Activated effector memory CD4-positive, alpha-beta T cell treated with anti-CD3 and anti-CD28 coated beads, Interleukin-2, amount 50 U/mL, for 16 hours (primary cell): ENCODE measurements at regions not wholly inside any gene's neighbourhood (a gene's known extent, or its start where the extent isn't known, plus 50 kb on each side); places are given as distances from the start of the nearest gene placed in this dataset.

ENCODE experiments used
- DNase-seq: peaks from one replicate; pipeline ENCODE4 v3.0.0-alpha.2; 2020

GRCh38 chr2:121125350-121125749, 159.7 kb downstream of the TFCP2L1 start:
- DNase-seq = no peak

- DNase-seq = no peak
These were observed 156.0 kb downstream of the TFCP2L1 start for GRCh38 chr2:121128741-121129659.

GRCh38 chr2:121129692-121130091, 155.3 kb downstream of the TFCP2L1 start:
- DNase-seq = no peak

- no peak for DNase-seq
These were observed 154.6 kb downstream of the TFCP2L1 start for GRCh38 chr2:121130301-121130850.

GRCh38 chr2:121131375-121131774, 153.6 kb downstream of the TFCP2L1 start:
- no peak for DNase-seq

GRCh38 chr2:121132054-121132761, 152.8 kb downstream of the TFCP2L1 start:
- no peak for DNase-seq

GRCh38 chr2:121132762-121133107, 152.3 kb downstream of the TFCP2L1 start:
- DNase-seq = no peak

- no peak for DNase-seq
These were observed 151.3 kb downstream of the TFCP2L1 start for GRCh38 chr2:121133551-121134319.

GRCh38 chr2:121134728-121135127, 150.3 kb downstream of the TFCP2L1 start:
- DNase-seq = no peak

- DNase-seq = no peak
These were observed 149.7 kb downstream of the TFCP2L1 start for GRCh38 chr2:121135168-121135853.

GRCh38 chr2:121136323-121136722, 148.7 kb downstream of the TFCP2L1 start:
- DNase-seq = no peak

GRCh38 chr2:121137571-121137970, 147.4 kb downstream of the TFCP2L1 start:
- DNase-seq = no peak

- DNase-seq = no peak
These were observed 144.3 kb downstream of the TFCP2L1 start for GRCh38 chr2:121140734-121141133.

GRCh38 chr2:121142452-121142851, 142.6 kb downstream of the TFCP2L1 start:
- no peak for DNase-seq

- DNase-seq = no peak
These were observed 140.9 kb downstream of the TFCP2L1 start for GRCh38 chr2:121144111-121144510.

- no peak for DNase-seq
These were observed 138.4 kb downstream of the TFCP2L1 start for GRCh38 chr2:121146630-121147029.

GRCh38 chr2:121147766-121148165, 137.2 kb downstream of the TFCP2L1 start:
- DNase-seq = no peak

- no peak for DNase-seq
These were observed 136.5 kb downstream of the TFCP2L1 start for GRCh38 chr2:121148481-121148880.

GRCh38 chr2:121149384-121149783, 135.6 kb downstream of the TFCP2L1 start:
- no peak for DNase-seq

GRCh38 chr2:121150126-121150525, 134.9 kb downstream of the TFCP2L1 start:
- DNase-seq = no peak

GRCh38 chr2:121150713-121151112, 134.3 kb downstream of the TFCP2L1 start:
- DNase-seq = no peak

- DNase-seq = no peak
These were observed 133.5 kb downstream of the TFCP2L1 start for GRCh38 chr2:121151311-121152109.
